Bronchial epithelial cell (primary cell): ENCODE measurements at regions not wholly inside any gene's neighbourhood (a gene's known extent, or its start where the extent isn't known, plus 50 kb on each side); places are given as distances from the start of the nearest gene placed in this dataset.

Experiments
- DNase-seq: peaks from one replicate; pipeline ENCODE4 v3.0.0-alpha.2; 2010; ENCODE audit warnings: low read depth
- FAIRE-seq: peaks from 2 replicates; lab custom pipeline; 2011; peaks lifted over from hg19 to GRCh38; lab: Jason Lieb, UNC
- H3K27me3 ChIP-seq: 2 replicates; pipeline ENCODE4 v1.5.1; 2011; ENCODE audit warnings: low read length; ENCODE audit not compliant: control insufficient read depth, insufficient read depth
- H3K36me3 ChIP-seq: 2 replicates; pipeline ENCODE4 v1.5.1; 2011; ENCODE audit warnings: low read length; ENCODE audit not compliant: control insufficient read depth, insufficient read depth
- H3K4me3 ChIP-seq: 2 replicates; pipeline ENCODE4 v1.5.1; 2011; ENCODE audit warnings: mild to moderate bottlenecking, low read depth, low read length, control low read depth
- CTCF ChIP-seq: IDR thresholded peaks from 2 replicates; pipeline ENCODE4 v1.5.1; 2011; ENCODE audit warnings: mild to moderate bottlenecking, moderate library complexity, low read length, control low read depth, inconsistent platforms; ENCODE audit not compliant: insufficient read depth, severe bottlenecking

GRCh38 chr20:1809131-1809572, 86.1 kb upstream of the SIRPA start:
- peak; percentile 99 for DNase-seq
- H3K4me3 ChIP-seq = no peak overlapping the region
- H3K36me3 ChIP-seq = no peaks in the 10 kb centered on the region
- FAIRE-seq = peak; percentile 98
- H3K27me3 ChIP-seq = no peaks in the 10 kb centered on the region
- no peak for TF ChIP-seq CTCF

GRCh38 chr20:1808101-1808500, 87.1 kb upstream of the SIRPA start:
- DNase-seq (no peak), FAIRE-seq (no peak)
- Histone ChIP-seq H3K36me3 (no peaks in the 10 kb centered on the region), H3K27me3 (no peaks in the 10 kb centered on the region), H3K4me3 (no peak overlapping the region)
- no peak for TF ChIP-seq CTCF

- no peaks in the 10 kb centered on the region for H3K27me3 ChIP-seq
- no peak for TF ChIP-seq CTCF
- H3K36me3 ChIP-seq = no peaks in the 10 kb centered on the region
- FAIRE-seq (peak; percentile 72), DNase-seq (no peak)
- no peak overlapping the region for H3K4me3 ChIP-seq
Observed at GRCh38 chr20:1807394-1807793, 87.8 kb upstream of the SIRPA start.

- Histone ChIP-seq H3K27me3 (no peaks in the 10 kb centered on the region), H3K36me3 (no peaks in the 10 kb centered on the region), H3K4me3 (no peak overlapping the region)
- DNase-seq (no peak), FAIRE-seq (no peak)
- TF ChIP-seq CTCF = no peak
Observed at GRCh38 chr20:1806456-1806855, 88.8 kb upstream of the SIRPA start.

GRCh38 chr20:1805816-1806215, 89.4 kb upstream of the SIRPA start:
- Histone ChIP-seq H3K36me3 (no peaks in the 10 kb centered on the region), H3K27me3 (no peaks in the 10 kb centered on the region), H3K4me3 (no peak overlapping the region)
- FAIRE-seq (no peak), DNase-seq (peak; percentile 88)
- no peak for TF ChIP-seq CTCF

- Histone ChIP-seq H3K4me3 (no peak overlapping the region), H3K36me3 (no peaks in the 10 kb centered on the region), H3K27me3 (no peaks in the 10 kb centered on the region)
- no peak for TF ChIP-seq CTCF
- no peak for FAIRE-seq
- DNase-seq = no peak
Observed at GRCh38 chr20:1805161-1805581, 90.0 kb upstream of the SIRPA start.
